ENCODE measurements at regions not wholly inside any gene's neighbourhood (a gene's known extent, or its start where the extent isn't known, plus 50 kb on each side); places are given as distances from the start of the nearest gene placed in this dataset.

DNA sequence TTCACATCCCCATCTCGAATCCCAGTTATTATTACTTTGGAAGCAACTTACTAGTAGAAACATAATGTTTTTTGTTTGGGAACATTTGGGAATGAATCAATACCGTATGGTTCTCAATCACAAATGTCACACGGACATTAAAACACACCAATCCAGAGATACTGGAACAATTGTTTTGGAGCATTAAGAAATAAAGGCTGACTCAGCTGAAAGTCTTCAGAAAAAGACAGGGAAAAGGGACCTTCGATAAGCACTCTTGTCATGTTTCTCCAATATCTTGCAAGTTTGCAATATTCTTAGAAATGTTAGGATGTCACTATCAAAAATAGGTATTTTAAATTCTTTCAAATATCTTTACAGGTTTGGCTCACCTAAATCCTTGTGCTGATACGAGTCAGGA lies 362.4 kb downstream of the CETN3 start:
- TF ChIP-seq, protein P1, sequence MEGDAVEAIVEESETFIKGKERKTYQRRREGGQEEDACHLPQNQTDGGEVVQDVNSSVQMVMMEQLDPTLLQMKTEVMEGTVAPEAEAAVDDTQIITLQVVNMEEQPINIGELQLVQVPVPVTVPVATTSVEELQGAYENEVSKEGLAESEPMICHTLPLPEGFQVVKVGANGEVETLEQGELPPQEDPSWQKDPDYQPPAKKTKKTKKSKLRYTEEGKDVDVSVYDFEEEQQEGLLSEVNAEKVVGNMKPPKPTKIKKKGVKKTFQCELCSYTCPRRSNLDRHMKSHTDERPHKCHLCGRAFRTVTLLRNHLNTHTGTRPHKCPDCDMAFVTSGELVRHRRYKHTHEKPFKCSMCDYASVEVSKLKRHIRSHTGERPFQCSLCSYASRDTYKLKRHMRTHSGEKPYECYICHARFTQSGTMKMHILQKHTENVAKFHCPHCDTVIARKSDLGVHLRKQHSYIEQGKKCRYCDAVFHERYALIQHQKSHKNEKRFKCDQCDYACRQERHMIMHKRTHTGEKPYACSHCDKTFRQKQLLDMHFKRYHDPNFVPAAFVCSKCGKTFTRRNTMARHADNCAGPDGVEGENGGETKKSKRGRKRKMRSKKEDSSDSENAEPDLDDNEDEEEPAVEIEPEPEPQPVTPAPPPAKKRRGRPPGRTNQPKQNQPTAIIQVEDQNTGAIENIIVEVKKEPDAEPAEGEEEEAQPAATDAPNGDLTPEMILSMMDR (IDR thresholded peaks at IDR 0.05; ENCODE audit: insufficient read depth, low read length, poor library complexity, severe bottlenecking) = no peak
- no peak for TF ChIP-seq EZH2phosphoT487 (conservative IDR thresholded peaks at IDR 0.05; ENCODE audit: low read length)

Measured in SU-DHL-6 (cell line).